Inflammatory macrophage treated with lipopolysaccharide for 4 hours (primary cell): ENCODE measurements at regions not wholly inside any gene's neighbourhood (a gene's known extent, or its start where the extent isn't known, plus 50 kb on each side); places are given as distances from the start of the nearest gene placed in this dataset.
"Not testable (repeated sequence)": the region's sequence is repeated elsewhere in the genome, so short reads cannot be mapped to it uniquely, and the experiment has no call there.

Experiments used
- DNase-seq: peaks from one replicate; pipeline ENCODE4 v3.0.0-alpha.2; 2020

- no peak for DNase-seq
These were observed 77.2 kb downstream of the HIF1AN start for GRCh38 chr10:100612601-100613595.

- no peak for DNase-seq
These were observed 78.1 kb downstream of the HIF1AN start for GRCh38 chr10:100613846-100614245.

- DNase-seq: no peak
These were observed 78.8 kb downstream of the HIF1AN start for GRCh38 chr10:100614429-100615095.

- DNase-seq: no peak
These were observed 79.5 kb downstream of the HIF1AN start for GRCh38 chr10:100615241-100615640.

- no peak for DNase-seq
These were observed 80.2 kb downstream of the HIF1AN start for GRCh38 chr10:100615908-100616307.

- no peak for DNase-seq
These were observed 82.4 kb downstream of the HIF1AN start for GRCh38 chr10:100618091-100618615.

GRCh38 chr10:100618632-100619255 is 83.0 kb downstream of the HIF1AN start:
- no peak for DNase-seq

- DNase-seq: no peak
These were observed 84.5 kb downstream of the HIF1AN start for GRCh38 chr10:100620087-100620835.

GRCh38 chr10:100621360-100622205 is 85.8 kb downstream of the HIF1AN start:
- DNase-seq: no peak

- DNase-seq: no peak
These were observed 87.2 kb downstream of the HIF1AN start for GRCh38 chr10:100622946-100623345.

- no peak for DNase-seq
These were observed 87.9 kb downstream of the HIF1AN start for GRCh38 chr10:100623521-100624230.

GRCh38 chr10:100624298-100624697 is 88.6 kb downstream of the HIF1AN start:
- no peak for DNase-seq

GRCh38 chr10:100625816-100626215 is 90.1 kb downstream of the HIF1AN start:
- DNase-seq: no peak

- DNase-seq: no peak
These were observed 92.3 kb downstream of the HIF1AN start for GRCh38 chr10:100628061-100628460.

- no peak for DNase-seq
These were observed 95.4 kb downstream of the HIF1AN start for GRCh38 chr10:100631192-100631591.

- DNase-seq: no peak
These were observed 96.3 kb downstream of the HIF1AN start for GRCh38 chr10:100632027-100632426.

- no peak for DNase-seq
These were observed 98.3 kb downstream of the HIF1AN start for GRCh38 chr10:100634034-100634433.

GRCh38 chr10:100636848-100637553 is 101.3 kb downstream of the HIF1AN start:
- DNase-seq: no peak

GRCh38 chr10:100637785-100638184 is 102.0 kb downstream of the HIF1AN start:
- DNase-seq: peak; percentile 21

GRCh38 chr10:100638969-100639368 is 103.2 kb downstream of the HIF1AN start:
- DNase-seq: not testable (repeated sequence)
